ENCODE measurements at regions not wholly inside any gene's neighbourhood (a gene's known extent, or its start where the extent isn't known, plus 50 kb on each side); places are given as distances from the start of the nearest gene placed in this dataset.

DNA sequence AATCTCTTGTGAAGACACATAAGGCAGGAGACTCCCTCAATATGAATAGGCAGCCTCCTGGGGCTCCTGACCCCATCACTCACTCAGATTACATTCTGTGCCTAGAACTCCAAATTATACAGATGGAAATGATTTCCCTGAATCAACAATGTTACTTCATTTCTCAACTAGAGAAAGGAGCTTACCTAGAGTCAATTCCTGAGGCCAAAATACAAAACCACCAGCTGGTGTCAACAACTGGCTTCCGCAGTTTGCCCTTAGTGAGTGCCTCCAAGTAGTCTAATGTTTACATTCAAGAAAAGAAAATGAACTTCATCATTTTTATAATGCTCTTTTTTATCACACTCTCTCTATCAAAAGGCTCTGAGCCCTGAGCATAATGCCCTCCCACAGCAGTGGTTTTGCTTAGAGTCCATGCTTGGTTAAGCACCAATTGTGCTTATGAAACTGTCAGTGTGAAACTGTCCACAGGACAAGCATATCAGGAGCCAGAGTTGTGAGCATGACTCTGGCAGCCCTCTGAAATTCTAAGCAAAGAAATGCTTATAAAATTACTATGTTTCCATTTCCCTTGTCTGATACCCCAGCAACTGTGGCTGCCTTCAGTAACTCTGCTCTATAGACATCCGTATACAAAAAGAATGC, 305.7 kb upstream of the PKDCC start:
- DNase-seq = no peak

DNA sequence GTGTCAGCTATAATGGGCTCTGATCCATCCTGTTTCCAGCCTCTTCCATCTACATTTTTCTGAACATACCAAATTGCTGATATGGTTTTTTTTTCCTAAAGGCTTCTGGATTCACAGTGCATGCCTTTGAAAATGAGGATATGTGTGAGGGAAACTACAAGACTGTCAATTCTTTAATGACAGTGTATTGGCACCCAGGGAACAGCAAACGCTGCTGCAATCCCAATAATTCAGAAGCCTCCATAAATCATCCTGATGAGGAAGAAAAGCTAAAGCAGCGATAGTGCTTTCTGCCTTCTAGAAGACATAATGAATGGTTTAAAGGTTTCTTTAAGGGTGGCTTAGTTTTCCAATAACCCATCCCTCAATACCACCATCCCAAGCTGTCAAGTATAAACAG, 304.5 kb upstream of the PKDCC start:
- no peak for DNase-seq

DNA sequence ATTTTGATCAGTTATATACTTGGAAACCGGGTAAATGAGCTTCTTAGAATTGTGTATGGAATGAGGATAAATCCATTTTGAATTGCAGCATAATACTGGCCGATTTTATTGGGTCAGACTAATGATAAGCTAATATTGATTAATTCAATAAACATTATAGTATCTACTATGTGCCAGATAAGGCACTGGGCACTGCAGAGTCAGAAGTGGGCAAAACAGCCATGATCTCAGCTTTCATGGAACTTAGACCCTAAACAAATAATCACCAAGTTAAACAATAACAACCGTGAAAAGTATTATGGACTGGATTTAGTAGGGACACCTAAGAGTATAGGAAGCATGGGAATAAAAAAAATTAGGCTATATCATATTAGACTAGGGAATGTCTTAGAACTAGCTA, 297.0 kb upstream of the PKDCC start:
- no peak for DNase-seq

DNA sequence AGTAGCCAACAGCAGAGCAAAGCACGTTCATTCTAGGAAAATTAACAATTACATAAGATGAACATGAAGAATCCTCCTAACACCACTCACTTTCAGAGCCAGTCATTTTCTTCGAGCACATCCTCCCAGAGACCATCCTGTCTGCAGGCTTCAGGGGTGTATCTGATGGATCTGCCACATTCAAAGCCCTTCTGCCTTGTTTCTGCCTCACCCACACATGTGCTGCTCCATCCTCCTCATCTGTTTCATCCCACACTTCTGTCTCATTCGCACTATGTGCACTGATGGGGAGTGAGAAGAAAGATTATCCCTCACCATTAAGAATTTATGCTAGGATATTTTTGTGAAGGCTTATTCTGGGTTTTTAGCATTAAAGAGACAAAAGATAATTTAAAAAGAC, 287.9 kb upstream of the PKDCC start:
- DNase-seq = no peak

DNA sequence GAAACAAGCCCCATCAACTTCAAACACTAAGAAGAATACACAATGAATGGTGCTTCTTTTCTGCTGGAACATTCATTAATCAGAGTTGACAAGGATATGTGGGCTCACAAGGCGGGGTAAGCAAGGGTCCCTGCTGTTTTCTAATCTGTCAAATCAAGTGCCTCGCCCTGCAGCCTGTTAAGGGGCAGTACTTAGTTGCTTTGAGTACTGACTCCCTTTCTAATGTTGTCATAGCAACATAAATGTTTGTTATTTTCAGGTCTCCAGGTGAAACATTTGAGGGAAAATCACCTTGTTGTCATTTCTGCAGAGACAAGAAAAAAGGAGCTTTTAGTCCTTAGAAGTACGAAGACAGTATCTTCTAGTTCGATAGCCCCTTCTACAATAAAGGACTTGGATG, 284.7 kb upstream of the PKDCC start:
- DNase-seq = no peak

DNA sequence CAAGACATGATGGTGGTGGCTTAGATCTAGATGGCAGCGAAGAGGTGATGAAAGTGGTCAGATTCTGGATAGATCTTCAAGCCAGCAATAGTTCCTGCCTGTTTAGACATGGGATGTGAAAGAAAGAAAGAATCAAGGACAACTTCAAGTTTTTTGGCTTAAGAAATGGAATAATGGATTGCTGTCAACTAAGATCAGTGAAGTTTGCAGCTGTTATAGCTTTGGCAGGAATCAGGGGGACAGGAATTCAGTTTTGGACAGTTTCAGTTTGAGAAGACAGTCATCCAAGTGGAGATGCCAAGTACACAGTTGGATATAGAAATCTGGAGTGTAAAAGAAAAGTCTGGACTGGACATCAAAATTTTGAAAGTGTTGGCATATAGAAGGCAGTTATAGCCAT, 283.7 kb upstream of the PKDCC start:
- no peak for DNase-seq

- no peak for DNase-seq
These were observed 282.9 kb upstream of the PKDCC start for GRCh38 chr2:41764919-41765318.

DNA sequence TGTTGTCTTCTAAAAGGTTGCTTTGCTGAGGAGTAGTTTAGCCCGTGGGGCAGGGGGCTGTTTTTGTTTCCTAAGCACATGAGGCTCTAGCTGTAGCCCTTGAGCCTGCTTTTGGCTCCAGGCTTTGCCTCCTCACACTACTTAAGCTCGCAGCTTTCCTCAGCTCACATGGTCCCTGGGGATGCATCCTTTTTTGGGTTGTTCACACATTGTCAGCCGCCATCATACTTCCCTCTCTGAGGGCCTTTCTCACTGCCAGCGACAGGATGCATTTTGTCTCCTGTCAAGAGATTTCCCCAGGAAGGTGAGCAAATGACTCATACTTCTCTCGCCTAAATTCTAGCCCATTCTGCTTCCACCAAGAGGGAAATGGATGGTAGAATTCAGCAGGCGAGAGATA, 279.5 kb upstream of the PKDCC start:
- DNase-seq = no peak

GRCh38 chr2:41771710-41772109, 276.1 kb upstream of the PKDCC start:
- DNase-seq = no peak

DNA sequence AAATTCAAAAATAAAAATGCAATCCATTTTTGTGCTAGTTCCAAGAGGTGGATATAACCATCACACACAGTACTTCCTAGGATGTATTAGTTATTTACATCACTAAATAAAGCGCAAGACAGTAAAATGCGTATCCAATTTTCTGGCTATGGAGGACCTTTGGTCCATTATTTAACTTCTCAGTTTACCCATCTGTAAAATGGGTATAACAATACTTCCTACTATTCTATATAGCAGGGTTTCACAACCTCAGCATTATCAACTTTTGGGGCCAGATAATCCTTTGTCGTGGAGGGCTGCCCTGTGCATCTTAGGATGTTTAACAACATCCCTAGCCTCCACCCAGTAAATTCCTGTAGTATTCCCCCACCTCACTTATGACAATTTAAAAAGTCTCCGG, 275.1 kb upstream of the PKDCC start:
- no peak for DNase-seq

GRCh38 chr2:41774011-41774605, 273.7 kb upstream of the PKDCC start:
- no peak for DNase-seq

DNA sequence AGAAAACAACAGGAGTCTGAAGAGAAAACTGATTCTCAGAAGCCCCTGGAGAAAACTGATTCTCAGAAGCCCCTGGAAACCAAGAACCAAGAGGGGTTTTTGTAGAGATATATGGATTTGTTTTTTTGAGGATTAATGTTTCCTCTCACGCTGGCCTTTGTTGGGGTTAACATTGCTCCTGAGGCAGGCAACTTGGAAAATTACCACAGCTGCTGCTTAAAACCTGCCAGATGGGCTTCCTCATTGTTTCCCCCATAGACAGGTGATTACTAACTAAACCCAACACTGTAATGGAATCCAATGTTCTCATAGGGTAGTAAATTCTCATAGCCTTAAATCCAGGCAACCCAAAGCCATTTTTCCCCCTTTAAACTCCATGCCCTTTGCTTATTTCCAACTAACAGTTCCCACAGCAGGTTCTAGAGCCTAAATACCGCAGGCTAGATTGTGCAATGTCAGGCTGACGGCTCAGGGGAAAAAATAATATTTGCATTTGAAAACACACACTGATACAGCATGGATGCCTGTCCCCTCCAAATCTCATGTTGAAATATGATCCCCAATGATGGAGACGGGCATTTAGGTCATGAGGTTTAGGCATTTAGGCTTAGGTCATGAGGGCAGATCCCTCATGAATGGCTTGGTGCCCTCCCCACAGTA, 272.3 kb upstream of the PKDCC start:
- DNase-seq = no peak

DNA sequence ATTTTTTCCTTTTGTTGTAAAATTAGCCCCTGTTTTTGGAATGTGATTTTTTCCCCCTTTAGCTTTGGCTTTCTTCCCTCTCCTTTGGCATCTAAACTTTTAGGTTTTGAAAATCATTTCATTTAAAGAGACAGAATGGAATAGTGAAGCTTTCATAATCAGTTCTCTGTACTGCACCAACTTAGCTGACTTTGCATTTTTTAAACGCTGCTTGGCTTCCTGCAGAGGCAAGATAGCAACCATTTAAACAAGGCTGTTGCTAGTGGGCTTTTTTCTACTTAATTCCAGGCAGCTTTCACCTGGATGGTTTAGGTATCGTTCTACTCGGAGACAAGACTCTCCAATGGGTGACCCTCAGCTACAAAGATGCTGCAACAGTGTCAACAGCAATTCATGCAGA, 267.9 kb upstream of the PKDCC start:
- DNase-seq = no peak

DNA sequence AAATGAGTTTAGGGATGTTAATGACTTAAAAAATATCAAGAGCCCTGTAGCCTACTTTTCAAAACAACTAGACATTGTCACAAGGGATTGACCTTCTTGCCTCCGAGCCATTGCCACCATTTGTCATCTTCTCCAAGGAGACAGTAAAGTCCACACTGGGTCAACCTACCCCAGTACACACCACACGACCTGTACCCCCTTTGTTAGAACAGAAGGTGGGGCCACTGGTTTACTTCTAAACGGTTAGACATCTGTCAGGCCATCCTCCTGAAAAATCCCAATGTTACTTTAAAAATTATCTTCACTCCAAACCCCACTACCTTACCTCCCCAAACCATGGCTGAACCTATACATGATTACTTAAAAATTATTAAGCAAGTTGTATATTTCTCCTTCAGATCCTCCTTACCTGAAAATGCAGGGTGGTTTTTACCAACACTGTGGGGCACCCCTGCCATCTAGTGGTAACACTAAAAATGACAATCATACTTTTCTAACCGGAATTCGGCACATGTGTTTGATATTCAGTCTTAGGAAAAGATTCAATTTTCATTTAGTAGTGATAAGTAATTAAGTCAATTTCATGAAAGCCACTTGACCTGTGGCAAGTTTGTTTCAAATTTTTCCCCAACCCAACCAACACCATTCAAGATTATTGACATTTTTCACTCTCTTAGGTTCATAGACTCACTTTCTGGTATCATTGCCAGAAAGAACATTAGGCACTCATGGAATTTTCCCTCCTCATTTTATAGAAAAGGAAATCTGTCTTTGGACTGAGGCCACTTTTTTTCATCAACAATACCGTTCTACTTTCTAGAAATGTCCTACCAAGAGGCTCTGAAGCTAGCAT, 265.3 kb upstream of the PKDCC start:
- DNase-seq = peak; percentile 18

DNA sequence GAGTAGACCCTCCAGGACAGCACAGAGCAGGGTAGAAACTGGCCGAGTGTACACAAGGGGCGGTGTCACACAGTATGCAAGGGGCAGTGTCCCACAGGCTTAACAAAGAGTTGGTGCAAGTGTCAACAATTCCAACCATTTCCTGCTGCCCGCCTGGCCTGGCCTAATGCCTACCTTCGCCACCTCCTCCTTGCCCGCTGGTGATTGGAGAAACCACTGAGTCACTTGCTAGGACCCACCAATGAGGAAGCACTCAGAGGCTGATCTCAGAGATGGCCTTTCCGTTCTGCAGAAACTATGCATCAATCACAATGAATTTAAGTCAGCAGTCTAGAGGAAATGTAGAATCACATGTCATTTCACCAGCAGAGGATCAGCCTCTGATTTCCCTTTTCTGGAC, 263.3 kb upstream of the PKDCC start:
- DNase-seq = no peak

DNA sequence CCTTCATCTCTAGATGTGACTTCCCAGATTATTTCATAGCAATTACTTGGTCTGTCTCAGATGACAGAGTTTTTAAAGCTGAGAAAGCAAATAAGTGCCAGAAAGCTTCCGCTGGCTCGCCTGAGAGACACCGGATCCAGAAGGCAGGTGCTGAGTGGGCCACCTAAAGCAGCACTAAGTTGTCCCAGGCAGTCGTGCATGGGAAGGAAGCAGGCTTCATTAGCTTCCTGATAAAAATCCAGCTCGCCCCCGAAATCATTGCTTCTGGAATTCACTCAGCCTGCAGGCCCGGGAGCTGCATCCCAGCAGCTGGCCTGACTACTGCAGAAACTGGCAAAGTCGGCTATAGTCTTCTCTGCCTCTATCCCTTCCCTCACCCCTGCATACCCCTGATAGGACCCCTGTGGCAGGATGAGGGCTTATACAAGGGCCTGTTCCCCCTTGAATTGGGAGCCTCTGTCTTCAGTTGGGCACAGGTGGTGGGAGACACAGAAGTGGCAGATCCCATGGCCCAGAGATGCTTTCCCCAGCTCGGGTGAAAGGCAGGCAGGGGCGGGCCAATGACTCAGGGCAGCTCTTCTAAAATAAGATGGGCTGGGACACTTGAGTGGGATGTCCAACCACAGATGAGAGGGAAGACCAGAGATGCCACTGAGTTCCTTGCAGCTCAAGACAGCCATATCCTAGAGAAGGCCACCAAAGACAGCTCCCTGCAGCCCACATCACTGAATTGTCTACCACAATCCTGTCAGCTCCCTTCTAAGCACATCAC, 262.4 kb upstream of the PKDCC start:
- no peak for DNase-seq

GRCh38 chr2:41791523-41791922, 256.3 kb upstream of the PKDCC start:
- DNase-seq = no peak

- no peak for DNase-seq
These were observed 244.5 kb upstream of the PKDCC start for GRCh38 chr2:41803361-41803760.

DNA sequence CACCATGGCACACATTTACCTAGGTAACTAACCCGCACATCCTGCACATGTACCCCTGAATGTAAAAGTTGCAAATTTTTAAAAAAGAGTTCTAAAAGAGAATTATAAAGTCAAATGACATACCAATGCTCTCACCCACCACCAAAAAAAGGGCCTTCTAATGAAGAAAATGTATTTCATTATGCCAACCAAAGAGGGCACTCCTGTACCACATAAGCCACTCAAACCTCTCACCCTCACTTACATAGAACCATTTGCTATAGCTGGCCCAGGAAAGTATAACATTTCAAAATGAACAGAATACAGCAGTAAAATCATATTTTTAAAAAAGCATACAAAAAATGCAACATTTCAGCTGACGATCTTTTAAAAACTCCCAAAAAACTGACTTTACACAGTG, 241.5 kb upstream of the PKDCC start:
- no peak for DNase-seq

- DNase-seq = no peak
These were observed 226.7 kb upstream of the PKDCC start for GRCh38 chr2:41821167-41821566.

GRCh38 chr2:41826921-41827320, 220.9 kb upstream of the PKDCC start:
- DNase-seq = no peak

DNA sequence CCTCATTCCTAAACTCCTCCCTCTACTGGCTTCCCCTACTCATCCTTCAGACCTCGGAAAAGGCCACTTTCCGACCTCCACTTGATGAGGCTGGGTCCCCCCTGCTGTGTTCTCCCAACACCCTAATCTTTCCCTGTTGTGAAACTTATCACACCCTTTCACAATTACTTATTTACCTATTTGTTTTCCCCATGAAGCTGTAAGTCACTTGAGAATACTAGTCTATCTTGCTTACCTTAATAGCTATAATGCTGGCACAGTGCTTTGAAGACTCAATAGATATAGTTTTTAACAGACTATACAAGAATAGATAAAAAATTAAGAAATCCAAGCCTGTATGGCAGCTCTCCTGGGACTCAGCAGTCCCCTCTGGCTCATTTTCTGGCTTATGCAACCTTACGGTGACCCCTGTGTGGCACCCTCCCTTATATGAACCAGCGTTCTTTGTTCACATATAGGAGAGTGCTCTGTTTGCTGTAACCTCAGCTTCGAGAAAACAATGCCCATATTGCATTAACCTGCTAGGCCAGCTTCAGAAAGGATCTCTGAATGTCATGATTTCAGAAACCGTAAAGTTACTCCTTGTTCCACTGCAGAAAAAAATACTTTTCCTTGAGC, 220.4 kb upstream of the PKDCC start:
- DNase-seq = no peak

All from activated gamma-delta T cell treated with Interleukin-2 at 50 U/mL for 16 hours (primary cell).